ENCODE measurements at regions not wholly inside any gene's neighbourhood (a gene's known extent, or its start where the extent isn't known, plus 50 kb on each side); places are given as distances from the start of the nearest gene placed in this dataset.

- no peak for DNase-seq (ENCODE audit: insufficient read length, low spot score)
- peak; percentile 79 for FAIRE-seq
- no peak for TF ChIP-seq POLR2A (IDR thresholded peaks at IDR 0.05; ENCODE audit: low read depth, low read length)
Observed at GRCh38 chr14:54182419-54183045, 214.3 kb upstream of the CDKN3 start.

- TF ChIP-seq POLR2A (IDR thresholded peaks at IDR 0.05; ENCODE audit: low read depth, low read length), result no peak
- no peak for FAIRE-seq
- DNase-seq (ENCODE audit: insufficient read length, low spot score), result no peak
Observed at GRCh38 chr14:54186821-54187763, 209.7 kb upstream of the CDKN3 start.

GRCh38 chr14:54188064-54188666 lies 208.6 kb upstream of the CDKN3 start:
- no peak for TF ChIP-seq POLR2A (IDR thresholded peaks at IDR 0.05; ENCODE audit: low read depth, low read length)
- DNase-seq (ENCODE audit: insufficient read length, low spot score) (no peak), FAIRE-seq (no peak)

GRCh38 chr14:54189333-54189732 lies 207.5 kb upstream of the CDKN3 start:
- DNase-seq (ENCODE audit: insufficient read length, low spot score) (no peak), FAIRE-seq (no peak)
- no peak for TF ChIP-seq POLR2A (IDR thresholded peaks at IDR 0.05; ENCODE audit: low read depth, low read length)

GRCh38 chr14:54189748-54190354 lies 207.0 kb upstream of the CDKN3 start:
- FAIRE-seq (peak; percentile 93), DNase-seq (ENCODE audit: insufficient read length, low spot score) (no peak)
- no peak for TF ChIP-seq POLR2A (IDR thresholded peaks at IDR 0.05; ENCODE audit: low read depth, low read length)

GRCh38 chr14:54191846-54192245 lies 205.0 kb upstream of the CDKN3 start:
- no peak for FAIRE-seq
- DNase-seq (ENCODE audit: insufficient read length, low spot score), result no peak
- TF ChIP-seq POLR2A (IDR thresholded peaks at IDR 0.05; ENCODE audit: low read depth, low read length), result no peak

- no peak for DNase-seq (ENCODE audit: insufficient read length, low spot score)
- no peak for TF ChIP-seq POLR2A (IDR thresholded peaks at IDR 0.05; ENCODE audit: low read depth, low read length)
- no peak for FAIRE-seq
Observed at GRCh38 chr14:54192610-54193009, 204.2 kb upstream of the CDKN3 start.

GRCh38 chr14:54193871-54194270 lies 202.9 kb upstream of the CDKN3 start:
- DNase-seq (ENCODE audit: insufficient read length, low spot score), result no peak
- no peak for FAIRE-seq
- TF ChIP-seq POLR2A (IDR thresholded peaks at IDR 0.05; ENCODE audit: low read depth, low read length), result no peak

GRCh38 chr14:54194501-54194900 lies 202.3 kb upstream of the CDKN3 start:
- TF ChIP-seq POLR2A (IDR thresholded peaks at IDR 0.05; ENCODE audit: low read depth, low read length), result no peak
- no peak for DNase-seq (ENCODE audit: insufficient read length, low spot score)
- no peak for FAIRE-seq

GRCh38 chr14:54197369-54197768 lies 199.4 kb upstream of the CDKN3 start:
- no peak for TF ChIP-seq POLR2A (IDR thresholded peaks at IDR 0.05; ENCODE audit: low read depth, low read length)
- FAIRE-seq (no peak), DNase-seq (ENCODE audit: insufficient read length, low spot score) (no peak)

GRCh38 chr14:54200726-54201125 lies 196.1 kb upstream of the CDKN3 start:
- DNase-seq (ENCODE audit: insufficient read length, low spot score) (no peak), FAIRE-seq (no peak)
- TF ChIP-seq POLR2A (IDR thresholded peaks at IDR 0.05; ENCODE audit: low read depth, low read length), result no peak

- no peak for FAIRE-seq
- DNase-seq (ENCODE audit: insufficient read length, low spot score), result no peak
Observed at GRCh38 chr14:54202288-54202687, 194.5 kb upstream of the CDKN3 start.

GRCh38 chr14:54206516-54206915 lies 190.3 kb upstream of the CDKN3 start:
- FAIRE-seq, result no peak

More at GRCh38 chr14:54202288-54202687, 194.5 kb upstream of the CDKN3 start:
- no peak for TF ChIP-seq POLR2A (IDR thresholded peaks at IDR 0.05; ENCODE audit: low read depth, low read length)

GRCh38 chr14:54207075-54207474 lies 189.7 kb upstream of the CDKN3 start:
- DNase-seq (ENCODE audit: insufficient read length, low spot score) (no peak), FAIRE-seq (no peak)
- TF ChIP-seq POLR2A (IDR thresholded peaks at IDR 0.05; ENCODE audit: low read depth, low read length), result no peak

More at GRCh38 chr14:54206516-54206915, 190.3 kb upstream of the CDKN3 start:
- TF ChIP-seq POLR2A (IDR thresholded peaks at IDR 0.05; ENCODE audit: low read depth, low read length), result no peak
- no peak for DNase-seq (ENCODE audit: insufficient read length, low spot score)

All from H54 (cell line).